C4-2B (cell line): ENCODE measurements at regions not wholly inside any gene's neighbourhood (a gene's known extent, or its start where the extent isn't known, plus 50 kb on each side); places are given as distances from the start of the nearest gene placed in this dataset.

Experiments used
- ZFX ChIP-seq: fragments of 450-650 bp; IDR thresholded peaks from 2 replicates; pipeline ENCODE4 v1.6.1; 2017
- TF ChIP-seq, protein P1 (sequence below): fragments of 450-650 bp; conservative IDR thresholded peaks from 2 replicates; pipeline ENCODE4 v1.5.1; 2017; ENCODE audit warnings: mild to moderate bottlenecking

DNA sequence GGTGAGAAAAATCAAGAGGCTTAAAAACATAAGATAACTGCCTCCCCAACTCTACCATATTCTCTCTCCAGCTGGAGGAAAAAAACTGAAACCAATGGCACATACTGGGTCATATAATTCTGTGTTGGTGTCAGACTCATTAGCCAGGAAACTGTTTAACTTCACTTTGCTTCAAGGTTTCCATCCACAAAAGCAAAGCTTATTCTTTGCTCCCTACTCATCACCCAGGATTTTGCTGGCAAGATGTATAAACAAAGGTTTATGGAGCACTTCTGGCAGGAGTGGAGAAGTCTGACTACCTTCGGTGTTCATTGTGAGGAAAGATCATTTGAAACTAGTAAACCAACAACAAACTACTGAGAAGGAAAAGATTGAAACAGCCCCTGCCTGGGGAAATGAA lies 197.5 kb upstream of the SERP2 start:
- TF ChIP-seq, protein P1, sequence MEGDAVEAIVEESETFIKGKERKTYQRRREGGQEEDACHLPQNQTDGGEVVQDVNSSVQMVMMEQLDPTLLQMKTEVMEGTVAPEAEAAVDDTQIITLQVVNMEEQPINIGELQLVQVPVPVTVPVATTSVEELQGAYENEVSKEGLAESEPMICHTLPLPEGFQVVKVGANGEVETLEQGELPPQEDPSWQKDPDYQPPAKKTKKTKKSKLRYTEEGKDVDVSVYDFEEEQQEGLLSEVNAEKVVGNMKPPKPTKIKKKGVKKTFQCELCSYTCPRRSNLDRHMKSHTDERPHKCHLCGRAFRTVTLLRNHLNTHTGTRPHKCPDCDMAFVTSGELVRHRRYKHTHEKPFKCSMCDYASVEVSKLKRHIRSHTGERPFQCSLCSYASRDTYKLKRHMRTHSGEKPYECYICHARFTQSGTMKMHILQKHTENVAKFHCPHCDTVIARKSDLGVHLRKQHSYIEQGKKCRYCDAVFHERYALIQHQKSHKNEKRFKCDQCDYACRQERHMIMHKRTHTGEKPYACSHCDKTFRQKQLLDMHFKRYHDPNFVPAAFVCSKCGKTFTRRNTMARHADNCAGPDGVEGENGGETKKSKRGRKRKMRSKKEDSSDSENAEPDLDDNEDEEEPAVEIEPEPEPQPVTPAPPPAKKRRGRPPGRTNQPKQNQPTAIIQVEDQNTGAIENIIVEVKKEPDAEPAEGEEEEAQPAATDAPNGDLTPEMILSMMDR = no peak
- TF ChIP-seq ZFX = no peak
